CD1c-positive myeloid dendritic cell (primary cell): ENCODE measurements at regions not wholly inside any gene's neighbourhood (a gene's known extent, or its start where the extent isn't known, plus 50 kb on each side); places are given as distances from the start of the nearest gene placed in this dataset.

Experiments used
- DNase-seq: peaks from one replicate; pipeline ENCODE4 v3.0.0-alpha.2; 2016; ENCODE audit errors: extremely low spot score

DNA sequence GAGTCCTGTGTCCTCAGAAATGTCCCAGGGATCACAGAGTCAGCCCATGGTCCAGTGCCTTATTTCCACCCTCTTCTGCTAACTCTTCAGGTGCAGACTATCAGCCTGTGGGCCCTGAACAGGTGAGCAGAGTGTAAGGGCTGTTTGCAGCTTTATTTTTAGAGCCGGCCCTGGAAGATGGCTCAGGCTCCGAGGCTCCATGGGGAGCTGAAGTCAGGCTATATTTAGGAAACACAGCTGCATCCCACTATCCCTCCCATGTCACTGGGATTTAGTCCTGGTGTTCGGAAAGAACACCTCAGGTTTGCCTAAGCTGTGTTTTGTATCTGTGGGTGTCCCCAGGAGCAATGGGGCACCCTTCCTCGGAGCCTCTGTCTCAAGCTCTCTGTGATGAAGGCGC is 126.9 kb downstream of the RPS24 start:
- DNase-seq = no peak

DNA sequence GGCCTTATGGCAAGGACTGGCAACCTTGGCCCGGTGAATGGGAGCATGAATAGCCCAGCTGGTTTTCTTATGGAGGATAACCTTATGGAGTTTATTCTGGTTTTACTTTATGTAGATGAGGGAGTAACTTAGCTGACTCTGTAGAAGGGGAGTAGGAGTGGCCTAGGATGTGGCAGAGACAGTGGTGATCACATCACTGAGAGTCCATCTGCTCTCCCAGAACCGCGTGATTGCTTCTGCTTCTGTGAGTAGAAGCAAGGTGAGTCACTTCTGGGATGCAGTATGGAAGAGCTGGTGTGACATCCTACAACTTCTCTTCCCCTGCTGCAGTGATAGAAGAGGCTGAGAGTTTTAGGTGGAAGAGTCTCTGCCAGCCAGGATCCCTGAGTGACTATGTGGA is 129.2 kb downstream of the RPS24 start:
- no peak for DNase-seq

DNA sequence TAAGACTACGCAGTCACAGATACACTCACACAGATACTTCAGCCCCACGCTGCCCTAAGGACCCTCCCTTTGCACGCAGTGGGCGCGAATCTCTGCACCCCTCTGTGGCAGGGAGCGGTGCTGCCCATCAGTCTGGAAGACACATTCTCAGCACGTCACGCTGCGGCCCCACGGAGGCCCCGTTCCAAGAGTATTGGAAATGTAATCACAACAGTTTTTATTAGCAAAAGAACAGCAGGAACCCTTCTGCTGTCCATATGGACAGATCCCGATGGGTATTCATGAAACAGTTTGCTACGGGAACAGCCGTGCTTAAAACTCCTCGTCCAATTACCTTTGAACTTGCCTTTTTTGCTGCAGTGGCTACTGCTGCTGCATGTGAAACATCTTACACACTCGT is 131.0 kb downstream of the RPS24 start:
- DNase-seq = no peak

DNA sequence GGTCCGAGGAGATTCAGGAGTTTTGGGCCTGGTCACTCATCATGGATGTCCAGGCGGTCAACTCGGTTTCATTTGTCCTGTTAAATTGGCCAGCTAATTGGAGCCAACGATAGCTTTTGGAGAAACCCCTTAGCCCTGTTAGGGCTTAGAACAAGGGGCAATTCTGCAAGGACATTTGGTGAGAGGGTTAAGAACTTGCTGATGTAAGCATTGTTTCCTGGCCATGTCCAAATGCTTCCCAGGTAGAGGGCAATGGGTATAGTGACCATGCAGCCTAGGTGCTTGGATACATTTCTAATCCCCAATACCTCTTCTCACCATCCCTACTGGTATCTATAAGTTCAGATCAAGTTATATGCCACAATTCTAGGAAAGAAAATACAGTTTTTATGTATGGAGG is 131.5 kb downstream of the RPS24 start:
- no peak for DNase-seq

DNA sequence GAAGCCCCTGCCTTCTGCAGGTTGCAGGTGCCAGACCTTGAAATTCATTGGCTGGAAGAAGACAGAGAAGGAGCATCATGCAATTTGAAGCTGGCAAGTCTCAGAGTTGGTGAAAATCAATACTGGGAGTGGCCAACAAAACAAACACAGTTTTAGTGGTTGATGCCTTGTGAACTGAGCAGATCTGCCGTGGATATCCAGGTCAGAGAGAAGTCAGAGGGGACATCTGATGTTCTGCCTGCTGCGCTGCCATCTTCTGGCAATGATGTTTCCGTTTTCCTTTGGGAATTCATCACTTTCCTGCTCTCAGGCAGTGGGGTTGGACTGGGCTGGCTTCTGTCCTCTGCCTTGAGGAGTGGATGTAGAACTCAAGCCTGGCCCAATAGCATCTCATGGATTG is 132.0 kb downstream of the RPS24 start:
- no peak for DNase-seq

DNA sequence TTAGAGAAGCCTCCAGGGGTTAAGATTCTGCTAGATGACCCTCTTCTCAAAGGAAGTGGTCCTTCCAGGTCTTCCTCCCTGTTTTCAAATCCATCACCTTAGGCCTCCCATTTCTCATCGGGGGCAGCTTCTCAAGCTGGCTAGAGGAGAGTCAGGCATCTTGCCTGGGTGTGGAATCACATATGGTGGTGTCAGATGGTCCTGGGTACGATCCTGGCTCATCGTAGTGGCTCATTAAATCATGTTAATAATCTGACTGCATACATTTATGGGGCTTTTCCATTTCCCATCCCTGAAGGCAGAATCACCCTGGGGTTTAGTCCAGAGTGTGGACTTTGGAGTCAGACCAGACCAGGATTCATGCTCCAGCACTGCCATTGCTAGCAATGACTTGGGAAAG is 132.6 kb downstream of the RPS24 start:
- DNase-seq = no peak

DNA sequence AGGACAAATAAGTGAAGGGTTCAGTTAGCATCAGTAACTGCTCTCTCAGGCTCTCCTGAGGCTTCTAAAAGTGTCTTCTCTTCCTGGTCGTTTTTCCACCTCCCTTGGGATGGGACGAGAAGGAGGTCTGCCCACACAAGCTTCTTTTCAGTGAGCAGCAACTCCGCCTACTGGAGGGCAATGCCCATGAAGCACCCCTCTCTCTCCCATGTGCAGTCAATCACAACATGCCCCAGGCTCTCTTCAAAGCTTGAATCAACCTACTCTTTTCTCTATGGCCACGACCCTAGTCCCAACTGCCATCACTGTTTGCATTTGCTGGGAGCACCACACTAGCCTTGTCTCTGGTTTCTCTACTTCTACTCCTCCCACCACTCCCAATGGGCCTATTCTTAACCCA is 135.6 kb downstream of the RPS24 start:
- DNase-seq = no peak

DNA sequence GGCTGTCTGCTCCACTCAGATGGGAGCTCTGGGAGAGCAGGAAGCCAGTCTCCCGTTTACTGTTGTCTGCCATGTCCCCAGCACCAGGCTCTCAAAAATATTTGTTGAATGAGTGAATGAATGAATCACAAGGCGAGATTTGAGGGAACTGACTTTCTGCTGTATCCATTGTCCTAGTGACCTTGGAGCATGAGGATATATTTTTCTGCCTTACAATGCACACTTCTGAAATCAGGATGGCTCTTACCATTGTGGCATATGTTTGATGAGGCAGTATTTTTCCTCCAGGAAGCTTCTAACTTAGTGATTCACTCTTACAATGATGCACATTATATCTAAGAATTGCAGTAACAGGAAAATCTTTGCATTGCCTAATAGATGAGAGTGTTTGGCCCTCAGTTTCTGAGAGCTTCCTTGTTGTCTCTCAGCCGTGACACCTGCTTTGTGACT is 136.4 kb downstream of the RPS24 start:
- DNase-seq = no peak

DNA sequence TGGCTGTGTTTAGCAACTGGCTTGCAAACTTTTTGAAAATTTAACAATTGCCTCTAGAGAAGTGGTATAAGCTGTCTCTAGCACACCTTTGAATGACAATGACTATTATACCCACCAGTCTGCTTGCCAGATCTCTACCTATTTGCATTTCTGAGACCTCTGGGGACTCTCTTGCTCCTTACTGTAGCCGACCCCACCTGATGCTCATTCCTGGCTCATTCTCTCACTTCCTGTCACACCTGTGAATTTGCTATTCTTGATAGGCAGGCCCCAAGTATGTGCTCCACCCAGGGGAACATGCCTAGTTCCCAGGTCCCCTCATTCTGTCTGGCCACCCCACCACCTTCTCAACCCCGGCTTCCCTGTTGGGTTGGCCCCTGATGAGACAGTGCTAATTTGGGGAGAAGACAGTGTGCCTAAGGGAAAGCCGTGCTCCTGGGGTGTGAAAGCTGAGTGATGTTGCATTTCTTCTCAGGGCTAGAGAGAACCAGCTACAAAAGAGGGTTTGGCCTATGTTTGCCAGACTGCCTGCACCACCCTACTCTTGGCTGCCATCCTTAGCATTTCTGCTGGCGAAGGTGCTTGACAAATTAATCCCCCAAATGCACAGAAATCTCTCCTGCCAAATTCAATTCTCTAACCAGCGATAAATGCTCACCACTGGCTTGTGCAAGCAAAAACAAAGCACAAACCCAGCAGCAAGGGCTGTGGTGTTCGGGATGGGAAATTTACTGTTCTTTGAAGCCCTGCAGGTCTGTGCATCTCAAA is 138.2 kb downstream of the RPS24 start:
- DNase-seq = no peak

DNA sequence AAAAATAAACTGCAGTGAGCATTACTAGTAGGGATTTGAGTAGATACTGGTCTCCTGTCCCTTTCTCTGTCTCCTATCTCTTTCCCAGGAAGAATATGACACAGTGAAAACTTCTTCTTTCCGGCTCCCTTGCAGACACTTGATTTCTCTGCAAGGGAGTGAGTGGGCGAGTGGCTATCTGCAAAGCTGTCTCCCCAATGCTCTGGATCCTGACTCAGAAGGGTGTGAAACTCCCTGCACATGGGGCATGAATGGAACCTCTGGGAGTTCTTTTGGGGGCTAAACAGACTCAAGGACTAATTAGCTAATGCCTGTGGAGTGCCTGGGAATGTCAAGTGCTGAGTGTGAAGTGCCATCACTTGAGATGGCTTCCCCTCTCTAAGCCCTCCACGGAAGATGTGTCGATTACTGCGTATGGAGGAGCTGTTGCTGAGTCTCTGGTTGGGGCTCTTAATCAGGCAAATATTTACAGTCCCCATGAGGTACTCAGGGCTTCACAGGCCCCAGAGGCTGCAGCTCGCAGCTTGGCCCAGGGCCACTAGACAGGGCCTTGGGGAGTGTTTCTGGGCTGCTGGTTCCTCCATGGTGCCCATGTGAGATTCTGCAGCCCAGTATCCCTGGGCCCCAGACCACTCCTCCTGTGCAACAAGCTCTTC is 139.8 kb downstream of the RPS24 start:
- peak; percentile 57 for DNase-seq

DNA sequence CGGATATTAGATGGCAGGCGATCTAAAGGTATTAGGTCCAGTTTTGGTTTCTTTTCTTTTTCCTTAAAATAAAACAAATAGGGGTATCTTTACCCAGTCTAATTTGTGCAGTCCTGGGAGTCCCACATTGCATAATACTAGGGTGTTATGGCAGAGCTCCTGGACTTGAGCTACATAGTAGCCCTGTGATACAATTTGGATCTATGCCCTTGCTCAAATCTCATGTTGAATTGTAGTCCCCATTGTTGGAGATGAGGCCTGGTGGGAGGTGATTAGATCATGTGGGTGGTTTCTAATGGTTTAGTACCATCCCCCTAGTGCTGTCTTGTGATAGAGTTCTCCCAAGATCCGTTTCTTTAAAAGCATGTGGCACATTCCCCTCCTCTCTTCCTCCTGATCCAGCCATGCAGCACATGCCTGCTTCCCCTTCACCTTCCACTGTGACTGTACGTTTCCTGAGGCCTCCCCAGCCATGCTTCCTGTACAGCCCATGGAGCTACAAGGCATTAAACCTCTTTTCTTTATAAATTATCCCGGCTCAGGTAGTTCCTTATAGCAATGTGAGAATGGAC is 141.9 kb downstream of the RPS24 start:
- no peak for DNase-seq

DNA sequence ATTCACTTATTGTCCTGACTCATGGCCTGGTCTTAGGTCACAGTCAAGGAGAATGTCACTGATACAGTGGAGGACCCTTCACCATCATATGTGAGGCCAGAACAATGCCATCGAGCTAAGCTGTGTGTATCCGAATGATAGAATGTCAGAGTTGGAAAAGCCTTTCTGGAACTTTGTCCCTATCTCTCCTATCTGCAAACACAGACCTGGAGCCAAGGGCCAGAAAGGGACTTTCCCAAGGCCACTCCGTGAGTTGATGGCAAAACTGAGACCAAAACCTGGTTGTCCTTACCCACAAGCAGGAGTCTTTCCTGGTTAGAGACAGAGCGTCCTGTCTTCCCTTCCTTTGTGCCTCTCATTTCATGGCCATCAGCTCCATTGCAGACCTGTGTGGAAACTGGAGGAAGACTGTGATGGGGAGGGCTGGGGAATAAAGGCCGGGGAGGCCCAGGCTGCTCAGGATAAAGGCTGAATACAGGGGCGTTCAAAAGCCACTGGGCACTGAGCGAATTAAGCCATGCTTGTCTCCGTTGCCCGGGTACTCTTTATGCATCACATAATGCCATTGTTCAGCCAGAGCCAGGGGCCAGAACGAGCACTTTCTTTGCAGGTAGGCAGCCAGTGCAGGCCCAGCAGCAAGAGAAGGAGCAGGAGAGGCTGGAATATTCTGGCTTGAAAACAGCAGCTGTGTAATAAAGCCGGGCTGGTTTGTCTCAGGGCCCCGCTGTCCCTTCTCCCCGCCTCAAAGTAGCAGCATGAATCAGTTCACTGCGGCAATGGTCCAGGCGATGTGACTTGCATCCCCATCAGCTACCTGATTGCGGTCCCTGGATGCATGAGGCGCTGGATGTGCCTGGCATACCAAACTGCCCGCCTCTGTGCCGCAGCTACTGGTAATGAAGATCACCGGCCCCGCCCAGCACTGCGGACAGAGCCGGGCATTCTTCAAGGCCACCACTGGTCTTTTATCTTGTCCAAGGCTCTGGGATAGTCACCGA is 143.0 kb downstream of the RPS24 start:
- no peak for DNase-seq

DNA sequence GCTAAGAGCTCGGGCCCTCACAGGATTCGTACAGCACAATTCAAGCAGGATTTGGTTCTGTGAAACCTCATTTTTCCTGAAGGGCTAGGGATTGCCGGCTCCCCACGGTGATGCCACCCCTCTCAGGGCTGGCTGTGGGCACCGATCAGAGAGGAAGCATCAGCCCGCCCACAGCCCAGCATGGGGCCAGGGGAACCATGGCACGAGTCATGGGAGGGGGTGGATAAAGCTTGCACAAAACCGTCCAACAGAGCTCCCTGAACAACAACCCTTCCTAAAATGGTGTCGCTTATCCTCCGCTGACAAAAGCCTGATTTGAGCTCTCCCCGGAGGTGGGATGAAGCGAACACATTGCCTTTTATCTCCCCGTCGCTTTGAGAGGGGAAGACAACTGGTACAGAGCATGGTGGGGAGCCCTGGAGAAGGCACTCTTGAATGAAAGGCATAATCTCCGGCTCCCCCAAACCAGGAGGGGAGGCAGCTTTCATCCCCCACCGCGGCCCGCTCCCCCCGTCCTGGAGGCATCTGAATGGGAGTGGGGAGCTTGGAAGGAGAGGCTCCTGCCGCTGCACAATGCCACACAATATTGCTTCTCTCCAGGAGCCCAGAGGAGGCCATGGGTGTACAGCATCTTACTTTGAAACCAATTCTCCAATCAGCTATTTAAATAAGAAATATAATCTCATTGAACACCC is 144.0 kb downstream of the RPS24 start:
- peak; percentile 62 for DNase-seq

DNA sequence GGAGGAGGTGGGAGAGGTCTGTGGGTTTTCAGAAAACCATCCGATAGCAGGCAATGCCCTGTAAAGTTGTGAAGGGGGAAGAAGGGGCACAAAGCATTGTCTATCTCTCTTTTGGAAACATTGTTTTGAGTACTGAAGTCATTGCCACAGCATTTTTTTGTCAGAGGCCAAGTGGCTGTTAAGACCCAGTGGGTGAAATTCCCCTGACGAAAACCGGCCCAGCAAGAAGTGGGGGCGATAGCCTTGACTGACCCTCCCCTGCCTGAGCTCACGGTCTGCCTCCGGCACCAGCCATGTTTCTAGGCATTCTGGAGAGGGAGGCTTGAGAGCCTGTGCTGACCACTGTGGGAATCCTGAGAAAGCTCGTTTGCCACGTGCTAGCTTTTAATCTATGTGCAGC is 144.7 kb downstream of the RPS24 start:
- DNase-seq = no peak

DNA sequence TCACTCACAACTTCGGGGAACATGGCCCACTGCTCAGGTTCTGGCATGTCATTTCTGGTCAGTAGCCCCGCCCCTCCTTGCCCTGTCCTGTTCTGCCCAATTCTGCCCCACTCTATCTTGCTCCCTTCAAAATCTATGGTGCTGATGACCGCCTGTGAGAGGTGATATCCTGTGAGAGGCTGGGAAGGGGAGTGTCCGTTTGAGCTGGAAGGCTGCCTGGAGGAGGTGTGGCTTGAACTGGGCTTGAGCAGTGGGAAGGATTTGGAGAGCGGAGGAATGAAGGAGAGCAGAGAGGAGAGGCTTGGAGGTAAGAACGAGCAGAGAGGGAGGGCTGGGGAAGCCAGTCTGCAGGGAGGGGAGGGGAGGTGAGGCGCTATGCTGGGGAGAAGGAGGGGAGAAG is 145.3 kb downstream of the RPS24 start:
- no peak for DNase-seq

DNA sequence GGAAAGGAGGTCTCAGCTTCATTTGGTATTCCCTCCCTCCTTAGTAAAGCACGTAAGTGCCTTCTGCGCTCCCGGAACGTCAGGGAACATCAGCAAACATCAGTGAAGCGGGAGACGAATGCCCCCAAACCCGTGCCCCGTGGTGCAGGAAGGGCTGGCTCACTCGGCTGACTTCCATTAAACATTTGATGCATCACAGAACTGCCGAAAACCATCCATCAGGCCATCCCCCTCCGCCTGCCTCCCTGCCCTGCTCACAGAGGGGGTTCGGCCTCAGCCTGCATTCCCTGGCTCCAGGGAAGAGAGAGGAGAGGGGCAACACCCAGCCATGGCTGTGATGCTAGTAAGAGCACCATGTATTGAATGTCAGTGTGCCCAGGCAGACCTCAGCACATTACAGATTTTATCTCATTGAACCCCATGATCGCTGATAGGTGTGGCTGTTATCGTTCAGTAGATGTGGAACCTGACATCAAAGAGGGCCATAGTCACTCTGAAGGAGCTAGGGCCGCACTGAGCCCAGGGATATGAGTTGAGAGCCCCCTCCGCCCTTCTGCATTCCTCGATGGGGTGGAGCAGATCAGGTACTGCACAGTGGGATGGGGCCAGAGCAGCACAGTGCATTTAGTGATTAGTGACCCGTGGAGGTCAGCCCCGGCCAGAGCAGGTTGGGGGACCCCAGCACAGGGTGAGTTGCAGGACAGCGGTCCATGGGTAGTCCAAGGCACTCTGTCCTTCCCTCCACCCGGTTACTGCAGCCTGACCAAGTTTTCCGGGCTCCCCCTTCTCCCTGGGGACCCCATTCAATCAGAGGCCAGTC is 146.4 kb downstream of the RPS24 start:
- no peak for DNase-seq

DNA sequence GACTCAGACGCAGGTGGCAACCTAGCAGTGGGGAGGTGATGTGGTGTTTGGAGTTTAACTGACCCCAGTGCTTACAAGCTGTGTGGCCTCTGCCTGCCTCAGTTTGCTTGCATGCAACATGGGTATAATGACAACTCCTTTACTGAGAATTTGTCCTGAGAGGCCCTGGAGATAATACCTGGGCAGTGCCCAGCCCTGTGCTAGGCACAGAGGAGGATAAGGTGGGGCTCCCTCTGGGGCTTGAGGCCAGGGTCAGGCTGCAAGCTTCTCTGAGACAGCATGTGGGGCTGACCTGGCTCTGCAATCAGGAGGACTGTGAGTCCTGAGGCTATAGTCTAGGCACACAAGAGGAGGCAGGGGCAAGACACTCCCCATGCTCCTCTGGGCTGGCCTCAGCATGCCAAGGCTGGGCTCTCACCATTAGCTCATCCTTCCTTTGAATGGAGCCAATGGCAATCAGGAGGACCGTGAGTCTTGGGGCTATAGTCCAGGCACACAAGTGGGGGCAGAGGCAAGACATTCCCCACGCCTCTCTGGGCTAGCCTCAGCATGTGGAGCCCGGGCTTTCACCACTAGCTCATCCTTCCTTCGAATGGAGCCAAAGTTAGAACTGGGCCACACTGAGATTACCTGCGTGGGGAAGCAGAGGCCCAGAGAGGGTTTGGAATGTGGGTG is 147.9 kb downstream of the RPS24 start:
- DNase-seq = no peak

DNA sequence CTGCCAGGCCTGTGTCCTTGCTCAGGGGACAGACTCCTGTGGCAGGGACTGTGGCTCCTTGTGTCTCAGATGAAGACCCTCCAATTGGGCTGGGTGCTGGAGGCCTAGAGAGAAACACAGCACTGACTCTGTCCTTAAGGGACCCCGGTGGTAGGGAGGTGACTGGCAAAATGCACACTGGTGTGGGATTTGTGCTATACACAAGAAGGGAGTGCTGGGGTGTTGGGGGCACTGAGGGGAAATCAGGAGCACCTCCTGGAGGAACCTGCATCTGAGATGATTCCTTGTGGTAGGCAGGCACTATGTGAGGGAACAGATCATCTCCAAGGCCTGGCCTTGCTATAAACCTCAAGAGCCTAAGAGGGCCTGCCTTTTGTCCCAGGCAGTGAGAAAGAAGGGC is 149.2 kb downstream of the RPS24 start:
- DNase-seq = no peak

DNA sequence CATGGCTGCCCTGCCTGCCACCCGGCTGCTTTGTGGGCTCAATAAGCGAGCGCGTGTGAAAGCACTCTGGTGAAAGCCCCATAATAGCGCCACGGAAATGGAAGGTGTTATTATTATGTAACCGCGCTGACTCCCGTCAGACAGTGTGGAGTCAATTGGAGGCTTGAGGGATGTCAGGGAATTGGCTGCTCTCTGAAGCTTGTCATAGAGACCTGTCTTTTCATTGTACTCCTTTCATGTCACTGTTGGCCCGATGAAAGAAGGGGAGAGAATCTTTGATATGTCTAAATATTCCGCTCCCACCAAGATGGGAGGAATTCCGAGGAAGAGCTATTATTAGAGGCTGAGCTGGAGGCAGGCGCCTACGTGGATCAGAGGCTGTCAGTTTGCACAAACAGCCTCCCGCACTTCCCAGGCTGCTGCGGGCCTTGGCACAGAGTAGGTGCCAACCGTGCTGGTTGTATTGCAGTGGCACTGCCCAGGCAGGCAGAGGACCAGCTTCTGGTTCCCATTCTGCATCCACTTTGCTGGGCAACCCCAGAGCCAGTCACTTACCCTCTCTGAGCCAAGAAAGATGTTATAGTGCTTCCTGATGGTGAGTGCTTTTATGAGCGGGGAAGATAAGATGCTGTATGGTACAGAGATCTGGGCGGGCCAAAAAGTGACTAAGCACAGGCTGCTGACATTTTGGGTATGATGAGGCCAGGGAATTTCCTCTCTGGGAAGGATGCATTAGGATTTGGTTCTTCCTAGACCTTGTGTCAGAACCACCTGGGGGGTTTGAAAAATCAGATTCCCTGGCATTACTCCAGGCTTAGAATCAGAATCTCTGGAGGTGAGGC is 151.4 kb downstream of the RPS24 start:
- no peak for DNase-seq
